ENCODE measurements at regions not wholly inside any gene's neighbourhood (a gene's known extent, or its start where the extent isn't known, plus 50 kb on each side); places are given as distances from the start of the nearest gene placed in this dataset.
"Not testable (repeated sequence)": the region's sequence is repeated elsewhere in the genome, so short reads cannot be mapped to it uniquely, and the experiment has no call there.

- H3K9me3 ChIP-seq (ENCODE audit: control insufficient read depth in 2 of 3, insufficient read depth in 1 of 3, low read length in 3 of 3); H3K27me3 ChIP-seq (ENCODE audit: control insufficient read depth, insufficient read depth, low read length); H3K4me1 ChIP-seq (ENCODE audit: control insufficient read depth in 2 of 3, insufficient read depth in 2 of 3, low read depth in 1 of 3, low read length in 3 of 3); H3K9ac ChIP-seq (ENCODE audit: low read length in 3 of 3); FAIRE-seq; intact Hi-C loops (cut with DNase I); H3K27ac ChIP-seq (ENCODE audit: low read depth in 2 of 2, low read length in 2 of 2); H3K4me3 ChIP-seq (ENCODE audit: low read length in 3 of 3); H3K36me3 ChIP-seq (ENCODE audit: control insufficient read depth in 2 of 3, insufficient read depth in 3 of 3, low read length in 3 of 3): not testable (repeated sequence)
- peak in 2 of 5 donors; percentile 7 to 65 for DNase-seq
Observed at GRCh38 chr9:61953108-61953507, 763.3 kb downstream of the SPATA31A7 start.

GRCh38 chr9:61971635-61972034, 781.8 kb downstream of the SPATA31A7 start:
- not testable (repeated sequence) for H3K4me1 ChIP-seq (ENCODE audit: control insufficient read depth in 2 of 3, insufficient read depth in 2 of 3, low read depth in 1 of 3, low read length in 3 of 3); H3K27me3 ChIP-seq (ENCODE audit: control insufficient read depth, insufficient read depth, low read length); FAIRE-seq

GRCh38 chr9:61974501-61974900, 784.7 kb downstream of the SPATA31A7 start:
- H3K9ac ChIP-seq (ENCODE audit: low read length in 3 of 3); H3K9me3 ChIP-seq (ENCODE audit: control insufficient read depth in 2 of 3, insufficient read depth in 1 of 3, low read length in 3 of 3); FAIRE-seq; intact Hi-C loops (cut with DNase I); H3K27ac ChIP-seq (ENCODE audit: low read depth in 2 of 2, low read length in 2 of 2); H3K4me1 ChIP-seq (ENCODE audit: control insufficient read depth in 2 of 3, insufficient read depth in 2 of 3, low read depth in 1 of 3, low read length in 3 of 3); H3K27me3 ChIP-seq (ENCODE audit: control insufficient read depth, insufficient read depth, low read length); H3K4me3 ChIP-seq (ENCODE audit: low read length in 3 of 3); H3K36me3 ChIP-seq (ENCODE audit: control insufficient read depth in 2 of 3, insufficient read depth in 3 of 3, low read length in 3 of 3): not testable (repeated sequence)
- DNase-seq, result peak in 1 of 5 donors; percentile 24

More at GRCh38 chr9:61971635-61972034, 781.8 kb downstream of the SPATA31A7 start:
- intact Hi-C loops (cut with DNase I); H3K36me3 ChIP-seq (ENCODE audit: control insufficient read depth in 2 of 3, insufficient read depth in 3 of 3, low read length in 3 of 3); H3K27ac ChIP-seq (ENCODE audit: low read depth in 2 of 2, low read length in 2 of 2); H3K4me3 ChIP-seq (ENCODE audit: low read length in 3 of 3); H3K9me3 ChIP-seq (ENCODE audit: control insufficient read depth in 2 of 3, insufficient read depth in 1 of 3, low read length in 3 of 3); H3K9ac ChIP-seq (ENCODE audit: low read length in 3 of 3): not testable (repeated sequence)
- DNase-seq, result peak in 1 of 5 donors; percentile 13

DNA sequence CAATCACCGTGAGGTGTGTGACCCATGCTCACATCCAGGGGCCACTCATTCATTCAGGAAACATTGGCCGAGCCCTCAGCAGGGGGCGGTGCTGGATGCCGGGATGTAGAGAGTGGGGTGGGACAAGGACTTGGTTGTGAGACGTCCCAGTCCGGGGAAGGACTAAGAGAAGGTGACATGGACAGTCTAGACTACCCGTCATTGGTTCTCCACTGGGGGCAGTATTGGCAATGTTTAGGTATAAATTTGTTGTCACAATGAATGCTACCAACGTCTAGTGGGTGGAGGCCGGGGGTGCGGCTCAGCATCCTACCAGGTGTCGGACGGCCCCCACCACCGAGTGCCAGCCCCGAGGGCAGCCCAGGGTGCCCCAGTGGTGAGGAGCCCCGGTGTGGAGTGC, 786.5 kb downstream of the SPATA31A7 start:
- H3K4me1 ChIP-seq (ENCODE audit: control insufficient read depth in 2 of 3, insufficient read depth in 2 of 3, low read depth in 1 of 3, low read length in 3 of 3); FAIRE-seq; H3K4me3 ChIP-seq (ENCODE audit: low read length in 3 of 3); DNase-seq; H3K27me3 ChIP-seq (ENCODE audit: control insufficient read depth, insufficient read depth, low read length); H3K9ac ChIP-seq (ENCODE audit: low read length in 3 of 3); H3K27ac ChIP-seq (ENCODE audit: low read depth in 2 of 2, low read length in 2 of 2); H3K9me3 ChIP-seq (ENCODE audit: control insufficient read depth in 2 of 3, insufficient read depth in 1 of 3, low read length in 3 of 3); H3K36me3 ChIP-seq (ENCODE audit: control insufficient read depth in 2 of 3, insufficient read depth in 3 of 3, low read length in 3 of 3); intact Hi-C loops (cut with DNase I): not testable (repeated sequence)

GRCh38 chr9:61982727-61983126, 792.9 kb downstream of the SPATA31A7 start:
- H3K4me3 ChIP-seq (ENCODE audit: low read length in 3 of 3); H3K36me3 ChIP-seq (ENCODE audit: control insufficient read depth in 2 of 3, insufficient read depth in 3 of 3, low read length in 3 of 3); H3K27ac ChIP-seq (ENCODE audit: low read depth in 2 of 2, low read length in 2 of 2); FAIRE-seq; H3K9me3 ChIP-seq (ENCODE audit: control insufficient read depth in 2 of 3, insufficient read depth in 1 of 3, low read length in 3 of 3); H3K27me3 ChIP-seq (ENCODE audit: control insufficient read depth, insufficient read depth, low read length); H3K4me1 ChIP-seq (ENCODE audit: control insufficient read depth in 2 of 3, insufficient read depth in 2 of 3, low read depth in 1 of 3, low read length in 3 of 3); intact Hi-C loops (cut with DNase I); H3K9ac ChIP-seq (ENCODE audit: low read length in 3 of 3): not testable (repeated sequence)
- DNase-seq, result peak in 2 of 5 donors; percentile 4 to 36

- intact Hi-C loops (cut with DNase I); FAIRE-seq; H3K9me3 ChIP-seq (ENCODE audit: control insufficient read depth in 2 of 3, insufficient read depth in 1 of 3, low read length in 3 of 3): not testable (repeated sequence)
Observed at GRCh38 chr9:61983441-61983840, 793.6 kb downstream of the SPATA31A7 start.

GRCh38 chr9:61983954-61984353, 794.1 kb downstream of the SPATA31A7 start:
- intact Hi-C loops (cut with DNase I), result not testable (repeated sequence)

More at GRCh38 chr9:61983441-61983840, 793.6 kb downstream of the SPATA31A7 start:
- H3K9ac ChIP-seq (ENCODE audit: low read length in 3 of 3); DNase-seq; H3K4me1 ChIP-seq (ENCODE audit: control insufficient read depth in 2 of 3, insufficient read depth in 2 of 3, low read depth in 1 of 3, low read length in 3 of 3); H3K27me3 ChIP-seq (ENCODE audit: control insufficient read depth, insufficient read depth, low read length); H3K4me3 ChIP-seq (ENCODE audit: low read length in 3 of 3); H3K27ac ChIP-seq (ENCODE audit: low read depth in 2 of 2, low read length in 2 of 2); H3K36me3 ChIP-seq (ENCODE audit: control insufficient read depth in 2 of 3, insufficient read depth in 3 of 3, low read length in 3 of 3): not testable (repeated sequence)

GRCh38 chr9:61984513-61984912, 794.7 kb downstream of the SPATA31A7 start:
- H3K9ac ChIP-seq (ENCODE audit: low read length in 3 of 3); H3K36me3 ChIP-seq (ENCODE audit: control insufficient read depth in 2 of 3, insufficient read depth in 3 of 3, low read length in 3 of 3); H3K9me3 ChIP-seq (ENCODE audit: control insufficient read depth in 2 of 3, insufficient read depth in 1 of 3, low read length in 3 of 3); H3K27me3 ChIP-seq (ENCODE audit: control insufficient read depth, insufficient read depth, low read length); H3K4me3 ChIP-seq (ENCODE audit: low read length in 3 of 3); intact Hi-C loops (cut with DNase I); FAIRE-seq; H3K27ac ChIP-seq (ENCODE audit: low read depth in 2 of 2, low read length in 2 of 2); H3K4me1 ChIP-seq (ENCODE audit: control insufficient read depth in 2 of 3, insufficient read depth in 2 of 3, low read depth in 1 of 3, low read length in 3 of 3): not testable (repeated sequence)
- DNase-seq, result peak in 1 of 5 donors; percentile 15

More at GRCh38 chr9:61983954-61984353, 794.1 kb downstream of the SPATA31A7 start:
- peak in 1 of 5 donors; percentile 23 for DNase-seq
- not testable (repeated sequence) for H3K9ac ChIP-seq (ENCODE audit: low read length in 3 of 3); H3K4me1 ChIP-seq (ENCODE audit: control insufficient read depth in 2 of 3, insufficient read depth in 2 of 3, low read depth in 1 of 3, low read length in 3 of 3); H3K27me3 ChIP-seq (ENCODE audit: control insufficient read depth, insufficient read depth, low read length); FAIRE-seq; H3K27ac ChIP-seq (ENCODE audit: low read depth in 2 of 2, low read length in 2 of 2); H3K9me3 ChIP-seq (ENCODE audit: control insufficient read depth in 2 of 3, insufficient read depth in 1 of 3, low read length in 3 of 3); H3K36me3 ChIP-seq (ENCODE audit: control insufficient read depth in 2 of 3, insufficient read depth in 3 of 3, low read length in 3 of 3); H3K4me3 ChIP-seq (ENCODE audit: low read length in 3 of 3)

GRCh38 chr9:61992110-61992509, 802.3 kb downstream of the SPATA31A7 start:
- DNase-seq; intact Hi-C loops (cut with DNase I); H3K36me3 ChIP-seq (ENCODE audit: control insufficient read depth in 2 of 3, insufficient read depth in 3 of 3, low read length in 3 of 3); H3K4me3 ChIP-seq (ENCODE audit: low read length in 3 of 3); H3K27me3 ChIP-seq (ENCODE audit: control insufficient read depth, insufficient read depth, low read length); FAIRE-seq; H3K27ac ChIP-seq (ENCODE audit: low read depth in 2 of 2, low read length in 2 of 2); H3K9me3 ChIP-seq (ENCODE audit: control insufficient read depth in 2 of 3, insufficient read depth in 1 of 3, low read length in 3 of 3); H3K4me1 ChIP-seq (ENCODE audit: control insufficient read depth in 2 of 3, insufficient read depth in 2 of 3, low read depth in 1 of 3, low read length in 3 of 3); H3K9ac ChIP-seq (ENCODE audit: low read length in 3 of 3): not testable (repeated sequence)
